T follicular helper cell (primary cell): ENCODE measurements at regions not wholly inside any gene's neighbourhood (a gene's known extent, or its start where the extent isn't known, plus 50 kb on each side); places are given as distances from the start of the nearest gene placed in this dataset.

Experiments used
- DNase-seq: peaks from one replicate; pipeline ENCODE4 v3.0.0-alpha.2; 2020; ENCODE audit warnings: low read depth

- no peak for DNase-seq
Observed at GRCh38 chr6:27052731-27053082, 194.8 kb upstream of the PRSS16 start.

DNA sequence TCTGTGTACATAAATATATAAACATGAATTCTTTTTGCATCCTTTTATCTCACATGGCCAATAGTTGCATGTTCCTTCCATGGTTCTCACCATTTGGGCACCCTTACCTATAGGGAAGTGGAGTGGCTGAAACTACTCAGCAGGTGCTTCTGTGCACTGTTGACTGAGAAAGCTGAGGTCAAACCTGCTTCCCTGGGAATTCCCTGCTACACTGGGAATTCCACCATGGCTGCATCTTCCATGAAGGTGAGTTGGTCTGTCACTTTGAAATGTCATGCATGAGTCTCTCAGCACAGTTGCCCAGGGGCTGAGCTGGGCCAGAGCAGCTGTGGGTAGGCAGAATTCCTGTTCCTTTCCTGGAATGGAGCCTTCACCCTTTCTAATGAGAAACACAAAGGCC, 193.8 kb upstream of the PRSS16 start:
- no peak for DNase-seq

DNA sequence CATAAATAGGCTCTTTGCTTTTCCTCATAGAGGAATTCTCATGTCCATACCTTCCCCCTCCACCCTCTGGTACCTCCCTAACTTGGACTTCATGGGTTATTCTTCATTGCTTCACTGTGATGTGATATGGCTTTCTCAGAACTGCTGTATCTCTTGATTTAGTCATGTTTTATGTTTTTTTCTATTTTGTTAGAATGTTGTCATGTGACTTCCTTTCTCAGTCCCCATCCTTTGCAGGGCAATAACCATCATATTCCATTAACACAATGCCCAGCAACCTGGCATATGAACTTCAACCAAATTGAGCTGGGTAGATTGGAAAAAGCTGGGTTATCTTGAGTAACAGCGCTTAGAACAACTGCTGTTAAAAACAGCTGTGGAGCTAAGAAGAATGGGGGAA, 190.9 kb upstream of the PRSS16 start:
- no peak for DNase-seq

- no peak for DNase-seq
Observed at GRCh38 chr6:27059621-27060425, 187.7 kb upstream of the PRSS16 start.

DNA sequence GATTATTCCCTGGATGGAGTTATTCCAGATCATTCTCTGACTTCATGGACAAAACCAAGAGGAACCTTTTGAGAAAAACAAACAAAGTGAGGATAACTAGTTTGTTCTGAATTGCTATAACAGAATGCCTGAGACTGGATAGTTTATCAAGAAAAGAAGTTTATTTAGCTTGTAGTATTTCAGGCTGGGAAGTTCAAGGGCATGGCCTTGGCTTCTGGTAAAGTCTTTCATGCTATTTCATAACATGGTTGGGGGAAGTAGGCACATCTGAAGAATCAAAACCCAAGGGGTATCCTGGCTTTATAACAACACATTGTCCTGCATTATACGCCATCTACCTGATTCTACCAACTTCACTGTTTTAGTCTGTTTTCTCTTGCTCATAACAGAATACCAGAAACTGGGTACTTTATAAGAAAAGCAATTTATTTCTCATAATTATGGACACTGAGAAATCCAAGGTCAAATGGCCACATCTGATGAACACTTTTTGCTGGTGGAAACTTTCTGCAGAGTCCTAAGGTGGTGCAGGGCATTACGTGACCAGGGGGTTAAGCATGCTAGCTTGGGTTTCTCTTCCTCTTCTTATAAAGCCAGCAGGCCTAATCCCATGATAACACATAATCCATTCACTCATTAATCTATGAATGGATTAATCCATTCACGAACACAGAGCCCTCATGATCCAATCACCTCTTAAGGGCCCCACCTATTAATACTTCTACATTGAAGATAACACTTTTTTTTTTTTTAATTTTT, 186.1 kb upstream of the PRSS16 start:
- no peak for DNase-seq

DNA sequence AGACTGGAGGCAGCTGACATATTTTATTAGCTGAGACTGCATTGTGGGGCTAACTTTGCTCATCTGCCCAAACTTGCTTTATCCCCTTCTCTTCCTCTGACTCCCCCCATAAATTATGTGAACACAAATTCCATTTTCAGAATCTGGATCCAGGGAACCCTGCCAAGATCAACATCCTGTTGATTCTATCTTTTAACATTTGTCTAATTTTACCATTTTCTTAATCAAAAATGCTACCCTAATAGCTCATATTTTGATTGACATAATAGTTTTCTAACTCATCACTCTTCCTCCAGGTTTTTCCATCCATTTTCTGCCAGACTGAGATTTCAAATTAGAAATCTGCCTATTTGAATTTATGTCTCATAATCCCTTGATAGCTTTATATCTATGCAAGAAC, 184.7 kb upstream of the PRSS16 start:
- DNase-seq: no peak

GRCh38 chr6:27065183-27065582, 182.3 kb upstream of the PRSS16 start:
- no peak for DNase-seq

DNA sequence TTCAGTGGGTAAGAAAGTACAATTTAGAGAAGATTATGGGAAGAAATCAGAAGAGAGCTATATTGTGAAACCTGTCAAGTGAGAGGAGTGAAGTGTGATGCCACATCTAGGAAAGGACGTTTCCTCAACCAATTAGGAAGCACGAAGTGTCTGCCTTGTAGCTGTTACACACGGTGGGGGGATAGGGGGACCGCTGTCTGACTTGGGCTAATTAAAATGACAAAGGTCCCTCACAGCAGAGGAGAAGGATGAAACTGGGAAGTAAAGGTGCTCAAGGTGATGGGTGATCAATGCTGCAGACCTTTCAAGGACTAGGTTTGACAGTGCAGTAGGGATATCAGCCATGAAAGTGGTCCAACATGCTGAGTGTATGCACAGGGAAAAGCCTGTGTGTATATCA, 181.1 kb upstream of the PRSS16 start:
- no peak for DNase-seq

DNA sequence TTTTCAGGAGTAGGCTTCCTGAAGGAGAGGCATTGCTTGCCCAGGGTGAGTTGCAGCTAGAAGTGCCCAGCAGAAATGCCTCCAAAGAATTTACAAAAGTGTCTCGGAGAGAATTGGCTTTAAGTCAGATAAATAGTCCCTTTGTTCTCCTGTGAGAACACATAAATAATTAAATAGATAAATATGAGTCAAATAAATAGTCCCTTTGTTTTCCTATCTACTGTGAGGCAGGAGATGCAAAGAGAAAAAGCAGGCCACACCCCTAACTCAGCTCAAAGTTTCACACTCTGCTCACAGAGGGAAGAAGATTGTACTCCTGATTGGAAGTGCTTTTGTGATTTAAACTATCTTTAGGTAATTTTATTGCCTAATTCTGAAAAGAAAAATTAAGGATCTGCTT, 180.7 kb upstream of the PRSS16 start:
- DNase-seq: no peak

- DNase-seq: no peak
Observed at GRCh38 chr6:27073441-27073840, 174.1 kb upstream of the PRSS16 start.

GRCh38 chr6:27076116-27076515, 171.4 kb upstream of the PRSS16 start:
- DNase-seq: no peak

- DNase-seq: peak; percentile 11
Observed at GRCh38 chr6:27078734-27079357, 168.7 kb upstream of the PRSS16 start.

DNA sequence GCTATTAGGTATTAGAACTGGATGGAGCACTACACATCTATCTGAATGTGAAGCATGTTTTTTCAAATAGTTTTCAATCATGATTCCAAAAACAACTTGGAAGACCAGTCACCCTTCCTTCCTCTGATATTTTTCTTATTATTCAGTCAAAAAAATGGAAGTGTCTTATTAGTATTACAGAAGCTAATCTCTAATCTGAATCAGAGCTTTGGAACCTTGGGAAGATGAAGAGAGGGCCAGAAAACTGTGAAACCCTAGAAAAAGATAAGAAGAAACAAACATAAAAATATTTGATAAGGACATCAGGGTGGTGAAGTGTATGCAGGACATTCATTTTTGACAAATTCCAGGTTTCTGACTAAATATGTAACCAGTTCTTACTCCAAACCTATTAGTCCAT, 166.3 kb upstream of the PRSS16 start:
- DNase-seq: no peak

DNA sequence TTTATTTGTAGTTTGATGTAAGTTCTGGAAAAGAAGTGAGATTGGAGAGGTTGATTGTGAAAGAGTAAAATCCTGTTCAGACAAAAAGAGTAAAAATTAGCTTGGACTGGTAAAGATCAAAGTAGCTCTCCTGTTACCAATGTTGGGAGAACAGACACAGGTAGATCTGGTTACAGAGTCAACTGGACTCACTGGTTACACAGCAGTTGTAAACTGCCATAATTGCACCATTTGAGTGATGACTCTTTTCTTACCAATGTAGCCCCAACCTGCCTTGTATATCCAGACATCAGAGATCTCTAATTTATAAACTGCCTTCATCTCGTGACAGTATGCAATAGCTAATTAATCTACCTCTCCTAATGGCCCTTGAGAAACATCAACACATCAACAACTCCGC, 165.6 kb upstream of the PRSS16 start:
- DNase-seq: no peak

DNA sequence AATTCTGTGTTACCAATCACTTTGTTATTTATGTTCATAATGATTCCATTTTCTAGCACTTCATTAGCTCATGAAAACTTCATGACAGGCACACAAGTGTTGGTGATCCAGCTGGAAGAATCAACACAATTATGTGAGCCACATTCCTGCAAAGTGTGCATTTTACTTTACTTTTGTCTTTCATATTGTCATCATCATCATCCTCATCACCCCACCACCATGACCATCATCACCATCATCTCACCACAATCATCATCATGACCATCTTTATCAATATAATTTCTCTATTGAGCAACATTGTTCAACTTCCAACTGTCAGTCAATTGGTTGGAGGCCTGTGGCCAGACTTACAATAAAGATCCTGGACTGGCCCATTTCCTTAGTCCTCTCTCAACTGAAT, 159.4 kb upstream of the PRSS16 start:
- no peak for DNase-seq

GRCh38 chr6:27091661-27092315, 155.7 kb upstream of the PRSS16 start:
- no peak for DNase-seq

DNA sequence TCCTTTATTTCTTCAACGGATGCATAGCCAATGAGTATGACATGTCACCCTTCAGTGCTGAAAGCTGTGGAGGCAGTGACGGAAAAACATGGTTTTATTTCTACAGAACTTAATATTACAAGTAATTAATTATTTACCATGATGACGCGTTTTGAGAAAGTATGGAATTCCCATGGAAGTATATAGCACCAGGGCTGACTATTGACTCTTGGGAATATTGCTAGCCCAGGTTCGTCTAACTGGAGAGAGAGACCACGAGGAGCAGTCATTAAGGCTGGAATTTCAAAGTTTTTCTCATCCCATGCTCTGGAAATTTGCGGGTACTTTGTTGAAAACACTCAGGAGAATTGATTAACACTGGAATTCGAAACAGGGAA, 155.2 kb upstream of the PRSS16 start:
- DNase-seq: no peak

- DNase-seq: no peak
Observed at GRCh38 chr6:27095914-27096313, 151.6 kb upstream of the PRSS16 start.

- DNase-seq: no peak
Observed at GRCh38 chr6:27096834-27097511, 150.5 kb upstream of the PRSS16 start.

GRCh38 chr6:27098956-27099355, 148.5 kb upstream of the PRSS16 start:
- DNase-seq: no peak

DNA sequence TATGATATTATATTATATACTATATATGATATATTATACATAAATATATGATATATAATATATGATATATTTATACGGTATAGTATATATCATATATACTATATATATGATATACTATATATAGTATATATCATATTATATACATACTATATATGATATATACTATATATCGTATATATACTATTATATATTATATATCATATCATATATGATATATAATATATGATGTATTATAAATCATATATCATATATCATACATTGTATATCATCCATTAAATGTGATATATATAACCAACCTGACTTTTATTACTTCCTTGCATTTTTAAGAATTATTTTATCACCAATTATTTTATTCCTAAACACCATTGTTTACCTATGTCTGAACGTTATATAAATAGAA, 146.6 kb upstream of the PRSS16 start:
- DNase-seq: no peak

DNA sequence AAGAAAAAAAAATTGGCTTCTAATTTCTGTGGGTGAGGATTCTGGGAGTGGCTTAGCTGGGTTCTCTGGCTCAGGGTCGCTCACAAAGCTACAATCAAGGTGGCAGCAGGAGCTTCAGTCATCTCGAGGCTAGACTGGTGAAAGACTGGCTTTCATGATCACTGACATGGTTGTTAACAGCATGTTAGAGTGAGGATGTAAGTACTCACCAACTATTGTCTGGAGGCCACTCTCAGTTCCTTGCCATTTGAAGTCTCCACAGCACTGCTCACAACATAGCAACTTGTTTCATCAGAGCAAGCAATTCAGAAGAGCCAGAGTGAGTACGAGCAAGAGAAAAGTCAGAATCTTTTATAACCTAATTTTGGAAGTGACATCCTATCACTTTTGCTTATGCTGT, 145.7 kb upstream of the PRSS16 start:
- no peak for DNase-seq
